SK-MEL-5 (cell line): ENCODE measurements at regions not wholly inside any gene's neighbourhood (a gene's known extent, or its start where the extent isn't known, plus 50 kb on each side); places are given as distances from the start of the nearest gene placed in this dataset.
"Not testable (repeated sequence)": the region's sequence is repeated elsewhere in the genome, so short reads cannot be mapped to it uniquely, and the experiment has no call there.

Experiments used
- DNase-seq: peaks from one replicate; pipeline ENCODE4 v3.0.0-alpha.2; 2016; ENCODE audit warnings: low read depth, low spot score
- in situ Hi-C: cut with HindIII; loops from 2 replicates; pipeline ENCODE4 v1.10.0; 2016; ENCODE audit warnings: low sequenced_read_pairs, high pct_unique_total_duplicates, low pct_unique_long_range_greater_than_20kb

- in situ Hi-C loops, result no loop called here
- DNase-seq, result peak; percentile 39
Observed at GRCh38 chr12:38384816-38385378, 68.3 kb downstream of the ALG10B start.

DNA sequence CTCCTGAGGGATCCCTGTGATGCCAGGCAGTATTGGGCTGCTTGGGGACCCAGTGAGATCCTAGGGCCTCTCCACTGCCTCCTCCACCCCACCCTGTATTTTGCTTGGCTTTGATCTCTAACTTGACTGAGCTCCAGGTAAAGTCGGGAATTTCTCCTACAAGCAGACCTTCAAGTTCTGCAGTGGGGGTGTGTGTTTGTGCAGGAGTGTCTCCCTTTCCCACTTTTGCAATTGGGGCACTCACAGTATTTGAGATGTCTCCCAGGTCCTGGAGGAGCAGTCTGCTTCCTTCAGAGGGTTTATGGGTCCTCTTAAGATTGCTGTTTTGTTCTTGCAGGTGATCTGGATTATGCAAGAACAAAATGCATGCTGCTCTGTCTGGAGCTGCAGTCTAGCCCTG lies 68.9 kb downstream of the ALG10B start:
- in situ Hi-C loops, result no loop called here

GRCh38 chr12:38386205-38386985 lies 69.8 kb downstream of the ALG10B start:
- in situ Hi-C loops, result no loop called here
- no peak for DNase-seq

More for the DNA sequence above, 68.9 kb downstream of the ALG10B start:
- DNase-seq, result no peak

- in situ Hi-C loops, result no loop called here
- no peak for DNase-seq
Observed at GRCh38 chr12:38389614-38390013, 73.0 kb downstream of the ALG10B start.

- in situ Hi-C loops, result no loop called here
- DNase-seq, result no peak
Observed at GRCh38 chr12:38391007-38391406, 74.4 kb downstream of the ALG10B start.

- in situ Hi-C loops, result no loop called here
- DNase-seq, result no peak
Observed at GRCh38 chr12:38392554-38393144, 76.1 kb downstream of the ALG10B start.

GRCh38 chr12:38399711-38400206 lies 83.2 kb downstream of the ALG10B start:
- DNase-seq, result no peak
- in situ Hi-C loops, result no loop called here

- in situ Hi-C loops, result no loop called here
- no peak for DNase-seq
Observed at GRCh38 chr12:38402811-38403210, 86.2 kb downstream of the ALG10B start.

- in situ Hi-C loops, result no loop called here
- DNase-seq, result no peak
Observed at GRCh38 chr12:38409511-38409910, 92.9 kb downstream of the ALG10B start.

- in situ Hi-C loops, result no loop called here
- no peak for DNase-seq
Observed at GRCh38 chr12:38411426-38411825, 94.9 kb downstream of the ALG10B start.

DNA sequence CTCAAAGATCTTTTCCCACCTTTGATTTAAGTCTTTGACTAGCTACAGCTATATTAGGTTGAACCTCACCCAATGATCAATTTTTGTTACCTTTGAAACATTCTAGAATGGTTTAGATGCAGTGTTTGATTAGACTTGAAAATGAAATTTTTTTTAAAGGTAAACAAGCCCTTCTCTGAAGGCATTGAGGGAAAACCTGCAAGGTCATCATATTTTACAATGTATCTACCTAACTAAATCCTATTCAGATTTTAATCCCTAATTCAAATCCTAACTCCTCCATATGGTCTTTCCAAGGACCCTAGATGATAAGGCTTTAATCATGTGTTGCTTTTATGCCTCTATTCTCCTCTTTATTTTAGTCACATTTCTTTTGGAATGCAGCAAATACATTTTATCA lies 95.4 kb downstream of the ALG10B start:
- no peak for DNase-seq
- in situ Hi-C loops, result no loop called here

DNA sequence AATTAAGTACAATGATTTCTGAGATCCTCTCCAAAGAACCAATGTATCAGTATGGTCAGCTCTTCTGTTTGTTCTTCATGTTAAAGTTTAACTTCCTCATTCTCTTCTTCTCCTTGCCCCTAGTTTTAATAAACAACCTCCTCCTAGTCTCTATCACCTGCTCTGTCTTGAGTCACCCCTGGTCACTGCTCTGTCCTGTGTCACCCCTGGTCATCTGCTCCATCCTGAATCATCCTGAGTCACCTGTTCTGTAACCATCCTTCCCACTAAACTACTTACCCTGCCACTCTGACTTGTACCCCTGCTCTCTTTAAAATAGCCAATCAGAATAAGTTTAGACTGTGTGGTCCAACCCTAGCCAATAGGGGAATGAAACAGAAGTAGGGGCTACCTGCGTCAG lies 100.5 kb downstream of the ALG10B start:
- no peak for DNase-seq
- in situ Hi-C loops, result no loop called here

DNA sequence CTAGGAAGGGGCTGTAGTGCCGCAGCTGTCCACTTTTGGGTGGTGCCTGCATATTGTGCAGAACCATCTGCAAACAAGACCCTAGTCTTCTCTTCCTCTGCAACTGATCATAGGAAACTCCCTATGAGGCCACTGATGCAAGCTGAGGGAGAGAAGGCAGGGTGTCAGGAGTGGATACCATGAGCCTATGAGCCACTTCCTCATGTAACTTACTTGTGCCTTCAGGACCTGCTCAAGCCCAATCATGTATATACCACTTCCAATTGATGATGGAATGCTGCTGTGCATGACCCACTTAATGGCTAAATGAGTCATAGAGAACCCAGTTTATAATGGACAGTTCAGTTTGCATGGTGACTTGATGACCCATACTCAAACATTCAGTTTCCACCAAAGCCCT lies 107.9 kb downstream of the ALG10B start:
- in situ Hi-C loops, result no loop called here
- no peak for DNase-seq

DNA sequence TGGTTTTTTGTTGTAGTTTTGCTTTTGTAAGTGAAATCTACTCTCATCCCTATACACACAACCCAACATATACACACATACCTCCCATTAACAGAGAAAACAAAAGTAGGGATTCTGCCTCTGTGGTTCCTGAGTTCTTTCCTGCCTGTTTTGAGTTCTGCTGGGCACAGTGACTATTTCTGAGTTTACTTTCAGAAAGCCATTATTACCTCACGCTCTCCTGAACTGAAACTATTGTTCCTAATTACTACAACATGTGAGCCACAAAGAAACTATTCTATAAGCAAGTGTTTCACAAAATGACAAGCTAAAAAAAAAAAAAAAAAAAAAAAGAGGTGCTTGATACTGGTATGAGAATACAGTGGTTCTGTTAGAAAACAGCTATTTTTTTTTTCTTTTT lies 110.9 kb downstream of the ALG10B start:
- DNase-seq, result peak; percentile 23
- in situ Hi-C loops, result no loop called here

- in situ Hi-C loops, result no loop called here
- DNase-seq, result no peak
Observed at GRCh38 chr12:38431921-38432320, 115.3 kb downstream of the ALG10B start.

GRCh38 chr12:38441871-38442281 lies 125.3 kb downstream of the ALG10B start:
- in situ Hi-C loops, DNase-seq: not testable (repeated sequence)

DNA sequence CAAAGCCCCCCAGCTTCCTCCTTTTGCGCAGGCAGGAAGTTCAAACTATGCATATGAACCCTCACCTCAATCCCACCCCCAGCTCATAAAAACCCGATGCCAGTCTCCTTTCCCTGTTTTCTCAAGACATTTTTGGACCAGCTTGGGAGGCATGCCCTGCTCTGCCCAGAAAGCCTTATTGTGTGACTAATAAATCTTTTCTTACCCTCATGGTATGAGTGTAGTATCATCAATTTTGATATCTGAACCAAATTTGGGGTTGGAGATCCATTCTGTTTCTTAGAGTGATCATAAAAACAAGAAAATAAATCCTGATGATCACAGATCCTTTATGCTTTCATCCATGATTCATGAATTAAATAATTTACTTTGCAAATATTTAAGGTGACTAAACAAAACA lies 128.5 kb downstream of the ALG10B start:
- in situ Hi-C loops, result no loop called here
- no peak for DNase-seq

DNA sequence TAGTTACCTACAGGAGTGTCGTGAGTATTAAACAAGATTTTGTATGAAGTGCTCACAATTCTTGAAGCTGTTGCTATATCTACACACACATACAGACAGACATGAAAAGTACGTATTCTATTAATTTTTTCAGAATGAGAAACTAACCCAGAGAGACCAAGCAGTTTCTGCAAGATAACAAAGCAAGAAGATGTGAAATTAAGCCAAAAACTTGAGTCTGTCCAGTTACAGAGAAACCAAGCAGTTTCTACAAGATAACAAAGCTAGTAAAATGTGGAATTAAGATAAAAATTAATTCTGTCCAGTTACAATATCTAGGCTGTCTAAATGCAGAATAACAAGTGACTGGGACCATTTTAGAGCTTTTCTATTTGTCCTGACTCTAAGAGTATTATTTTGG lies 132.4 kb downstream of the ALG10B start:
- in situ Hi-C loops, result no loop called here
- DNase-seq, result no peak
